Keratinocyte (primary cell): ENCODE measurements at regions not wholly inside any gene's neighbourhood (a gene's known extent, or its start where the extent isn't known, plus 50 kb on each side); places are given as distances from the start of the nearest gene placed in this dataset.

ENCODE experiments used
- DNase-seq: peaks from one replicate; pipeline ENCODE4 v3.0.0-alpha.2; 2011; ENCODE audit warnings: low read depth, missing footprints, low spot score
- FAIRE-seq: peaks from 2 replicates; lab custom pipeline; 2011; peaks lifted over from hg19 to GRCh38; lab: Jason Lieb, UNC
- H2AFZ ChIP-seq: 2 replicates; pipeline ENCODE4 v1.6.0; 2012; ENCODE audit warnings: low read length, control low read depth, inconsistent platforms; ENCODE audit not compliant: control insufficient read depth
- H3K27ac ChIP-seq: 2 replicates; pipeline ENCODE4 v1.5.1; 2011; ENCODE audit warnings: low read length; ENCODE audit not compliant: control insufficient read depth, insufficient read depth
- H3K27me3 ChIP-seq: 3 replicates; pipeline ENCODE4 v1.6.0; 2011; ENCODE audit warnings: low read length; ENCODE audit not compliant: control insufficient read depth, insufficient read depth; ENCODE audit errors: extremely low read depth
- H3K36me3 ChIP-seq, 2 experiments: 2 replicates in 1 of 2; 3 replicates in 1 of 2; pipeline ENCODE4 v1.5.1; 2011; ENCODE audit warnings: low read length in 2 of 2, mild to moderate bottlenecking in 1 of 2; ENCODE audit not compliant: control insufficient read depth in 2 of 2, insufficient read depth in 2 of 2; ENCODE audit errors: extremely low read depth in 1 of 2
- H3K4me1 ChIP-seq: 3 replicates; pipeline ENCODE4 v1.5.1; 2011; ENCODE audit warnings: low read length; ENCODE audit not compliant: control insufficient read depth, insufficient read depth; ENCODE audit errors: extremely low read depth
- H3K4me2 ChIP-seq: 3 replicates; pipeline ENCODE4 v1.6.0; 2011; ENCODE audit warnings: low read depth, low read length; ENCODE audit not compliant: control insufficient read depth, insufficient read depth; ENCODE audit errors: extremely low read depth
- H3K4me3 ChIP-seq, 3 experiments: fragments of 200-600 bp in 1 of 3; sonication (generic) in 1 of 3; 2 replicates in 2 of 3; 3 replicates in 1 of 3; pipeline ENCODE4 v1.5.1; 2011 to 2016; ENCODE audit warnings: low read length in 3 of 3, mild to moderate bottlenecking in 3 of 3, control low read depth in 2 of 3, inconsistent platforms in 1 of 3, low read depth in 1 of 3, mixed read lengths in 1 of 3, mixed run types in 1 of 3, moderate library complexity in 1 of 3; ENCODE audit not compliant: control insufficient read depth in 2 of 3, insufficient read depth in 2 of 3; ENCODE audit errors: extremely low read depth in 1 of 3
- H3K79me2 ChIP-seq: 2 replicates; pipeline ENCODE4 v1.6.0; 2012; ENCODE audit warnings: low read length; ENCODE audit not compliant: control insufficient read depth, insufficient read depth
- H3K9ac ChIP-seq: 3 replicates; pipeline ENCODE4 v1.6.0; 2011; ENCODE audit warnings: low read length; ENCODE audit not compliant: control insufficient read depth, insufficient read depth; ENCODE audit errors: extremely low read depth
- H3K9me1 ChIP-seq: 3 replicates; pipeline ENCODE4 v1.6.0; 2011; ENCODE audit warnings: low read length; ENCODE audit not compliant: control insufficient read depth, insufficient read depth; ENCODE audit errors: extremely low read depth
- H3K9me3 ChIP-seq: 2 replicates; pipeline ENCODE4 v1.5.1; 2012; ENCODE audit warnings: low read depth, low read length; ENCODE audit not compliant: control insufficient read depth
- H4K20me1 ChIP-seq: 3 replicates; pipeline ENCODE4 v1.6.0; 2011; ENCODE audit warnings: low read length; ENCODE audit not compliant: control insufficient read depth, insufficient read depth; ENCODE audit errors: extremely low read depth
- EZH2 ChIP-seq: IDR thresholded peaks from one replicate; pipeline ENCODE4 v1.6.1; 2012; ENCODE audit warnings: inconsistent platforms, mild to moderate bottlenecking, low read length, moderate library complexity
- dilution Hi-C: fragments of 300-500 bp; cut with MboI; formaldehyde crosslinking; loops from one replicate; pipeline ENCODE4 v1.7.0; 2020; ENCODE audit warnings: low sequenced_read_pairs; ENCODE audit not compliant: extremely low pct_ligation_motif_present
- TF ChIP-seq, protein P1 (sequence below), 3 experiments: IDR thresholded peaks in 1 of 3; conservative IDR thresholded peaks in 1 of 3; optimal IDR thresholded peaks in 1 of 3; 2 replicates in 2 of 3; 3 replicates in 1 of 3; pipeline versions ENCODE3 to v1.5.1; 2011; ENCODE audit warnings: low read length in 3 of 3, mild to moderate bottlenecking in 3 of 3, moderate library complexity in 2 of 3, control low read depth in 1 of 3, inconsistent platforms in 1 of 3; ENCODE audit not compliant: insufficient read depth in 2 of 3; ENCODE audit errors: extremely low read depth in 1 of 3

GRCh38 chr1:157455318-157455717, 97.0 kb downstream of the FCRL5 start:
- H3K27me3 ChIP-seq: no peaks in the 10 kb centered on the region
- H3K9me3 ChIP-seq: no peaks in the 10 kb centered on the region
- DNase-seq (no peak), FAIRE-seq (no peak)
- no peak overlapping the region for H3K4me3 ChIP-seq
- TF ChIP-seq, protein P1, sequence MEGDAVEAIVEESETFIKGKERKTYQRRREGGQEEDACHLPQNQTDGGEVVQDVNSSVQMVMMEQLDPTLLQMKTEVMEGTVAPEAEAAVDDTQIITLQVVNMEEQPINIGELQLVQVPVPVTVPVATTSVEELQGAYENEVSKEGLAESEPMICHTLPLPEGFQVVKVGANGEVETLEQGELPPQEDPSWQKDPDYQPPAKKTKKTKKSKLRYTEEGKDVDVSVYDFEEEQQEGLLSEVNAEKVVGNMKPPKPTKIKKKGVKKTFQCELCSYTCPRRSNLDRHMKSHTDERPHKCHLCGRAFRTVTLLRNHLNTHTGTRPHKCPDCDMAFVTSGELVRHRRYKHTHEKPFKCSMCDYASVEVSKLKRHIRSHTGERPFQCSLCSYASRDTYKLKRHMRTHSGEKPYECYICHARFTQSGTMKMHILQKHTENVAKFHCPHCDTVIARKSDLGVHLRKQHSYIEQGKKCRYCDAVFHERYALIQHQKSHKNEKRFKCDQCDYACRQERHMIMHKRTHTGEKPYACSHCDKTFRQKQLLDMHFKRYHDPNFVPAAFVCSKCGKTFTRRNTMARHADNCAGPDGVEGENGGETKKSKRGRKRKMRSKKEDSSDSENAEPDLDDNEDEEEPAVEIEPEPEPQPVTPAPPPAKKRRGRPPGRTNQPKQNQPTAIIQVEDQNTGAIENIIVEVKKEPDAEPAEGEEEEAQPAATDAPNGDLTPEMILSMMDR (optimal IDR thresholded peaks at IDR 0.05 in 1 of 3, IDR thresholded peaks at IDR 0.05 in 1 of 3, conservative IDR thresholded peaks at IDR 0.05 in 1 of 3; ENCODE audit: extremely low read depth in 1 of 3, insufficient read depth in 2 of 3, low read length in 3 of 3): no peak
- TF ChIP-seq EZH2: no peak
- no peak overlapping the region for H3K27ac ChIP-seq
- no peak overlapping the region for H2AFZ ChIP-seq
- no peaks in the 10 kb centered on the region for H4K20me1 ChIP-seq
- H3K9me1 ChIP-seq: no peaks in the 10 kb centered on the region
- no peaks in the 10 kb centered on the region for H3K36me3 ChIP-seq
- H3K4me1 ChIP-seq: no peaks in the 10 kb centered on the region
- no peak overlapping the region for H3K4me2 ChIP-seq
- dilution Hi-C loops: no loop called here
- no peak overlapping the region for H3K9ac ChIP-seq
- no peaks in the 10 kb centered on the region for H3K79me2 ChIP-seq

- TF ChIP-seq, protein P1 (optimal IDR thresholded peaks at IDR 0.05 in 1 of 3, IDR thresholded peaks at IDR 0.05 in 1 of 3, conservative IDR thresholded peaks at IDR 0.05 in 1 of 3; ENCODE audit: extremely low read depth in 1 of 3, insufficient read depth in 2 of 3, low read length in 3 of 3): no peak
- TF ChIP-seq EZH2: no peak
- no peak for FAIRE-seq
- H3K36me3 ChIP-seq: no peaks in the 10 kb centered on the region
- H3K4me3 ChIP-seq: no peak overlapping the region
- no peak overlapping the region for H3K27ac ChIP-seq
- H3K4me1 ChIP-seq: no peaks in the 10 kb centered on the region
- H2AFZ ChIP-seq: no peak overlapping the region
- H3K4me2 ChIP-seq: no peak overlapping the region
- dilution Hi-C loops: no loop called here
- no peaks in the 10 kb centered on the region for H3K9me1 ChIP-seq
- H3K27me3 ChIP-seq: no peaks in the 10 kb centered on the region
- DNase-seq: no peak
- H3K9ac ChIP-seq: no peak overlapping the region
- H4K20me1 ChIP-seq: no peaks in the 10 kb centered on the region
- no peaks in the 10 kb centered on the region for H3K9me3 ChIP-seq
- H3K79me2 ChIP-seq: no peaks in the 10 kb centered on the region
These were observed 102.2 kb downstream of the FCRL5 start for GRCh38 chr1:157450106-157450505.
